HEK293 (cell line): ENCODE measurements at regions not wholly inside any gene's neighbourhood (a gene's known extent, or its start where the extent isn't known, plus 50 kb on each side); places are given as distances from the start of the nearest gene placed in this dataset.

Source experiments
- CTCF ChIA-PET: fragments of 350-600 bp; formaldehyde crosslinking; extraction: SDS; loops from one replicate; lab custom pipeline; 2021; ENCODE audit warnings: antibody characterized with exemption; lab: Yijun Ruan, JAX
- POLR2A ChIA-PET: fragments of 300-600 bp; formaldehyde crosslinking; extraction: SDS; loops from one replicate; lab custom pipeline; 2020; ENCODE audit warnings: antibody characterized with exemption, inconsistent platforms; lab: Yijun Ruan, JAX
- H3K27ac ChIP-seq: fragments of 200-500 bp; sonication (Bioruptor generic); 2 replicates; pipeline ENCODE4 v1.5.1; 2014; ENCODE audit warnings: low read depth, low read length, control low read depth, inconsistent platforms; ENCODE audit errors: extremely low read depth
- H3K36me3 ChIP-seq, 2 experiments: fragments of 200-500 bp in 1 of 2; sonication (Bioruptor generic) in 1 of 2; 1 replicate in 1 of 2; 2 replicates in 1 of 2; pipeline ENCODE4 v1.5.1; 2014 to 2017; ENCODE audit warnings: inconsistent platforms in 2 of 2, low read length in 2 of 2; ENCODE audit not compliant: control insufficient read depth in 2 of 2, insufficient read depth in 1 of 2
- H3K4me1 ChIP-seq: fragments of 200-500 bp; sonication (Bioruptor generic); 2 replicates; pipeline ENCODE4 v1.5.1; 2014; ENCODE audit warnings: mild to moderate bottlenecking, low read length, inconsistent platforms; ENCODE audit not compliant: control insufficient read depth, insufficient read depth
- H3K4me3 ChIP-seq: 2 replicates; pipeline ENCODE4 v1.5.1; 2011; ENCODE audit warnings: low read depth, mild to moderate bottlenecking, control low read depth, low read length, moderate library complexity
- H3K9me3 ChIP-seq: fragments of 200-500 bp; sonication (Bioruptor generic); 2 replicates; pipeline ENCODE4 v1.5.1; 2014; ENCODE audit warnings: low read depth, low read length, inconsistent platforms; ENCODE audit not compliant: control insufficient read depth, insufficient read depth
- AEBP2 ChIP-seq: fragments of 450-650 bp; formaldehyde crosslinking; IDR thresholded peaks from 2 replicates; pipeline ENCODE4 v1.5.1; 2016; ENCODE audit warnings: missing biosample characterization, missing genetic modification characterization, borderline replicate concordance
- BCL11B ChIP-seq: fragments of 450-650 bp; formaldehyde crosslinking; IDR thresholded peaks from 2 replicates; pipeline ENCODE4 v1.5.1; 2016; ENCODE audit warnings: low read depth, missing biosample characterization, missing genetic modification characterization
- GLIS1 ChIP-seq: fragments of 450-650 bp; formaldehyde crosslinking; IDR thresholded peaks from 2 replicates; pipeline ENCODE4 v1.5.1; 2016; ENCODE audit warnings: missing biosample characterization, missing genetic modification characterization
- MYNN ChIP-seq: fragments of 450-650 bp; formaldehyde crosslinking; IDR thresholded peaks from 2 replicates; pipeline ENCODE4 v1.5.1; 2016; ENCODE audit warnings: missing biosample characterization, missing genetic modification characterization, borderline replicate concordance
- SP3 ChIP-seq: fragments of 450-650 bp; formaldehyde crosslinking; IDR thresholded peaks from 2 replicates; pipeline ENCODE4 v1.5.1; 2016; ENCODE audit warnings: missing biosample characterization, missing genetic modification characterization
- ZNF16 ChIP-seq: fragments of 450-650 bp; formaldehyde crosslinking; IDR thresholded peaks from 2 replicates; pipeline ENCODE4 v1.5.1; 2016; ENCODE audit warnings: low read depth, missing biosample characterization, missing genetic modification characterization
- ZNF175 ChIP-seq: fragments of 450-650 bp; formaldehyde crosslinking; IDR thresholded peaks from 2 replicates; pipeline ENCODE4 v1.5.1; 2016; ENCODE audit warnings: missing biosample characterization, missing genetic modification characterization
- ZNF214 ChIP-seq: fragments of 450-650 bp; formaldehyde crosslinking; IDR thresholded peaks from 2 replicates; pipeline ENCODE4 v1.5.1; 2017; ENCODE audit warnings: missing biosample characterization, mild to moderate bottlenecking, missing genetic modification characterization, borderline replicate concordance
- ZNF23 ChIP-seq: fragments of 450-650 bp; formaldehyde crosslinking; IDR thresholded peaks from 2 replicates; pipeline ENCODE4 v1.5.1; 2016; ENCODE audit warnings: missing biosample characterization, missing genetic modification characterization, borderline replicate concordance
- ZNF26 ChIP-seq: fragments of 450-650 bp; formaldehyde crosslinking; IDR thresholded peaks from 2 replicates; pipeline ENCODE4 v1.5.1; 2016; ENCODE audit warnings: missing biosample characterization, missing genetic modification characterization
- ZNF266 ChIP-seq: fragments of 450-650 bp; formaldehyde crosslinking; IDR thresholded peaks from 2 replicates; pipeline ENCODE4 v1.5.1; 2016; ENCODE audit warnings: missing biosample characterization, missing genetic modification characterization, low read depth
- ZNF292 ChIP-seq: fragments of 450-650 bp; formaldehyde crosslinking; IDR thresholded peaks from 2 replicates; pipeline ENCODE4 v1.5.1; 2016; ENCODE audit warnings: low read depth, missing biosample characterization, missing genetic modification characterization, borderline replicate concordance
- ZNF473 ChIP-seq: fragments of 450-650 bp; formaldehyde crosslinking; IDR thresholded peaks from 2 replicates; pipeline ENCODE4 v1.5.1; 2017; ENCODE audit warnings: missing biosample characterization, missing genetic modification characterization
- ZNF501 ChIP-seq: fragments of 450-650 bp; formaldehyde crosslinking; IDR thresholded peaks from 2 replicates; pipeline ENCODE4 v1.5.1; 2016; ENCODE audit warnings: missing biosample characterization, missing genetic modification characterization
- ZNF558 ChIP-seq: fragments of 450-650 bp; formaldehyde crosslinking; IDR thresholded peaks from 2 replicates; pipeline ENCODE4 v1.5.1; 2016; ENCODE audit warnings: missing biosample characterization, missing genetic modification characterization
- ZNF629 ChIP-seq: fragments of 450-650 bp; formaldehyde crosslinking; IDR thresholded peaks from 2 replicates; pipeline ENCODE4 v1.5.1; 2017; ENCODE audit warnings: missing biosample characterization, missing genetic modification characterization
- ZNF639 ChIP-seq: fragments of 450-650 bp; formaldehyde crosslinking; IDR thresholded peaks from 2 replicates; pipeline ENCODE4 v1.5.1; 2016; ENCODE audit warnings: missing biosample characterization, missing genetic modification characterization
- ZNF692 ChIP-seq: fragments of 450-650 bp; formaldehyde crosslinking; IDR thresholded peaks from 2 replicates; pipeline ENCODE4 v1.5.1; 2016; ENCODE audit warnings: missing biosample characterization, missing genetic modification characterization
- ZNF701 ChIP-seq: fragments of 450-650 bp; formaldehyde crosslinking; IDR thresholded peaks from 2 replicates; pipeline ENCODE4 v1.5.1; 2016; ENCODE audit warnings: missing biosample characterization, missing genetic modification characterization
- ZSCAN16 ChIP-seq: fragments of 450-650 bp; formaldehyde crosslinking; IDR thresholded peaks from 2 replicates; pipeline ENCODE4 v1.5.1; 2016; ENCODE audit warnings: missing biosample characterization, missing genetic modification characterization
- ZXDB ChIP-seq: fragments of 450-650 bp; formaldehyde crosslinking; IDR thresholded peaks from 2 replicates; pipeline ENCODE4 v1.5.1; 2016; ENCODE audit warnings: missing biosample characterization, missing genetic modification characterization
- TF ChIP-seq, protein P1 (sequence below): fragments of 450-650 bp; formaldehyde crosslinking; IDR thresholded peaks from 2 replicates; pipeline ENCODE4 v1.5.1; 2016; ENCODE audit warnings: missing biosample characterization, missing genetic modification characterization
- TF ChIP-seq, protein P2 (sequence below): fragments of 450-650 bp; formaldehyde crosslinking; IDR thresholded peaks from 2 replicates; pipeline ENCODE4 v1.5.1; 2016; ENCODE audit warnings: missing biosample characterization, missing genetic modification characterization
- TF ChIP-seq, protein P3 (sequence below): fragments of 450-650 bp; formaldehyde crosslinking; IDR thresholded peaks from 2 replicates; pipeline ENCODE4 v1.5.1; 2017; ENCODE audit warnings: missing biosample characterization, missing genetic modification characterization

GRCh38 chr6:27840572-27840971, 71.6 kb downstream of the OR2B2 start:
- Histone ChIP-seq H3K36me3 (no peaks in the 10 kb centered on the region), H3K9me3 (no peaks in the 10 kb centered on the region), H3K27ac (no peak overlapping the region), H3K4me3 (no peak overlapping the region), H3K4me1 (no peaks in the 10 kb centered on the region)
- ChIA-PET CTCF (interaction anchor here (0.6 to 0.9 kb wide), 2 partner anchors 18 to 24 kb away, joined by 3 to 6 read pairs; a partner anchor contains a TSS), POLR2A (interaction anchor here (1.0 to 1.8 kb wide), 4 partner anchors 31 to 68 kb away, joined by 3 to 7 read pairs (median 3); a partner anchor contains a TSS)
- TF ChIP-seq ZNF629 (tag by site-specific recombination), result peak; percentile 88
- peak; percentile 94 for TF ChIP-seq ZNF558 (tag by site-specific recombination)
- TF ChIP-seq, protein P1, sequence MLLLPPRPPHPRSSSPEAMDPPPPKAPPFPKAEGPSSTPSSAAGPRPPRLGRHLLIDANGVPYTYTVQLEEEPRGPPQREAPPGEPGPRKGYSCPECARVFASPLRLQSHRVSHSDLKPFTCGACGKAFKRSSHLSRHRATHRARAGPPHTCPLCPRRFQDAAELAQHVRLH (tag by site-specific recombination), result peak; percentile 90
- 0 out of 2 replicates have a peak, but pooled peaks have one; percentile 49 for TF ChIP-seq ZNF175
- TF ChIP-seq GLIS1 (tag by site-specific recombination), result 0 out of 2 replicates have a peak, but pooled peaks have one; percentile 7
- TF ChIP-seq ZNF16 (tag by site-specific recombination), result peak; percentile 39; the same call in 1 of the 2 replicates
- peak; percentile 37; the same call in 1 of the 2 replicates for TF ChIP-seq SP3 (tag by site-specific recombination)
- no peak for TF ChIP-seq ZNF473 (tag by site-specific recombination)
- TF ChIP-seq, protein P2, sequence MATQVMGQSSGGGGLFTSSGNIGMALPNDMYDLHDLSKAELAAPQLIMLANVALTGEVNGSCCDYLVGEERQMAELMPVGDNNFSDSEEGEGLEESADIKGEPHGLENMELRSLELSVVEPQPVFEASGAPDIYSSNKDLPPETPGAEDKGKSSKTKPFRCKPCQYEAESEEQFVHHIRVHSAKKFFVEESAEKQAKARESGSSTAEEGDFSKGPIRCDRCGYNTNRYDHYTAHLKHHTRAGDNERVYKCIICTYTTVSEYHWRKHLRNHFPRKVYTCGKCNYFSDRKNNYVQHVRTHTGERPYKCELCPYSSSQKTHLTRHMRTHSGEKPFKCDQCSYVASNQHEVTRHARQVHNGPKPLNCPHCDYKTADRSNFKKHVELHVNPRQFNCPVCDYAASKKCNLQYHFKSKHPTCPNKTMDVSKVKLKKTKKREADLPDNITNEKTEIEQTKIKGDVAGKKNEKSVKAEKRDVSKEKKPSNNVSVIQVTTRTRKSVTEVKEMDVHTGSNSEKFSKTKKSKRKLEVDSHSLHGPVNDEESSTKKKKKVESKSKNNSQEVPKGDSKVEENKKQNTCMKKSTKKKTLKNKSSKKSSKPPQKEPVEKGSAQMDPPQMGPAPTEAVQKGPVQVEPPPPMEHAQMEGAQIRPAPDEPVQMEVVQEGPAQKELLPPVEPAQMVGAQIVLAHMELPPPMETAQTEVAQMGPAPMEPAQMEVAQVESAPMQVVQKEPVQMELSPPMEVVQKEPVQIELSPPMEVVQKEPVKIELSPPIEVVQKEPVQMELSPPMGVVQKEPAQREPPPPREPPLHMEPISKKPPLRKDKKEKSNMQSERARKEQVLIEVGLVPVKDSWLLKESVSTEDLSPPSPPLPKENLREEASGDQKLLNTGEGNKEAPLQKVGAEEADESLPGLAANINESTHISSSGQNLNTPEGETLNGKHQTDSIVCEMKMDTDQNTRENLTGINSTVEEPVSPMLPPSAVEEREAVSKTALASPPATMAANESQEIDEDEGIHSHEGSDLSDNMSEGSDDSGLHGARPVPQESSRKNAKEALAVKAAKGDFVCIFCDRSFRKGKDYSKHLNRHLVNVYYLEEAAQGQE (tag by site-specific recombination), result peak; percentile 90
- TF ChIP-seq MYNN (tag by site-specific recombination), result peak; percentile 72; the same call in 1 of the 2 replicates
- TF ChIP-seq ZNF26 (tag by site-specific recombination), result no peak
- TF ChIP-seq ZNF266 (tag by site-specific recombination), result peak; percentile 94
- TF ChIP-seq ZNF214 (tag by site-specific recombination), result peak; percentile 34; the same call in 1 of the 2 replicates
- TF ChIP-seq ZNF692 (tag by site-specific recombination), result no peak
- TF ChIP-seq AEBP2, result peak; percentile 99
- peak; percentile 98 for TF ChIP-seq ZNF292 (tag by site-specific recombination)
- peak; percentile 92 for TF ChIP-seq ZXDB (tag by site-specific recombination)
- TF ChIP-seq, protein P3, sequence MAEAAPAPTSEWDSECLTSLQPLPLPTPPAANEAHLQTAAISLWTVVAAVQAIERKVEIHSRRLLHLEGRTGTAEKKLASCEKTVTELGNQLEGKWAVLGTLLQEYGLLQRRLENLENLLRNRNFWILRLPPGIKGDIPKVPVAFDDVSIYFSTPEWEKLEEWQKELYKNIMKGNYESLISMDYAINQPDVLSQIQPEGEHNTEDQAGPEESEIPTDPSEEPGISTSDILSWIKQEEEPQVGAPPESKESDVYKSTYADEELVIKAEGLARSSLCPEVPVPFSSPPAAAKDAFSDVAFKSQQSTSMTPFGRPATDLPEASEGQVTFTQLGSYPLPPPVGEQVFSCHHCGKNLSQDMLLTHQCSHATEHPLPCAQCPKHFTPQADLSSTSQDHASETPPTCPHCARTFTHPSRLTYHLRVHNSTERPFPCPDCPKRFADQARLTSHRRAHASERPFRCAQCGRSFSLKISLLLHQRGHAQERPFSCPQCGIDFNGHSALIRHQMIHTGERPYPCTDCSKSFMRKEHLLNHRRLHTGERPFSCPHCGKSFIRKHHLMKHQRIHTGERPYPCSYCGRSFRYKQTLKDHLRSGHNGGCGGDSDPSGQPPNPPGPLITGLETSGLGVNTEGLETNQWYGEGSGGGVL (tag by site-specific recombination), result no peak
- TF ChIP-seq BCL11B, result peak; percentile 27; the same call in 1 of the 2 replicates
- TF ChIP-seq ZNF639 (tag by site-specific recombination), result peak; percentile 72; the same call in 1 of the 2 replicates
- peak; percentile 82 for TF ChIP-seq ZNF501 (tag by site-specific recombination)
- TF ChIP-seq ZNF23 (tag by site-specific recombination), result peak; percentile 55; the same call in 1 of the 2 replicates
- no peak for TF ChIP-seq ZNF701
- no peak for TF ChIP-seq ZSCAN16
